HEK293 (cell line): ENCODE measurements at regions not wholly inside any gene's neighbourhood (a gene's known extent, or its start where the extent isn't known, plus 50 kb on each side); places are given as distances from the start of the nearest gene placed in this dataset.

Experiments
- MZF1 ChIP-seq: fragments of 450-650 bp; formaldehyde crosslinking; IDR thresholded peaks from 2 replicates; pipeline ENCODE4 v1.5.1; 2017; ENCODE audit warnings: missing biosample characterization, missing genetic modification characterization, borderline replicate concordance
- ZNF132 ChIP-seq: fragments of 450-650 bp; formaldehyde crosslinking; IDR thresholded peaks from 2 replicates; pipeline ENCODE4 v1.5.1; 2017; ENCODE audit warnings: missing biosample characterization, missing genetic modification characterization, borderline replicate concordance
- ZNF274 ChIP-seq, 2 experiments: fragments of 200-500 bp in 1 of 2; fragments of 450-650 bp in 1 of 2; sonication (Bioruptor generic) in 1 of 2; formaldehyde crosslinking in 1 of 2; IDR thresholded peaks; 2 replicates each; pipeline versions ENCODE4 v1.5.1 to v1.6.1; 2014 to 2016; ENCODE audit warnings: borderline replicate concordance in 1 of 2, inconsistent platforms in 1 of 2, low read length in 1 of 2, missing biosample characterization in 1 of 2, missing genetic modification characterization in 1 of 2
- ZNF311 ChIP-seq: fragments of 450-650 bp; formaldehyde crosslinking; IDR thresholded peaks from 2 replicates; pipeline ENCODE4 v1.5.1; 2017; ENCODE audit warnings: missing biosample characterization, missing genetic modification characterization, borderline replicate concordance
- ZNF600 ChIP-seq: fragments of 450-650 bp; formaldehyde crosslinking; IDR thresholded peaks from 2 replicates; pipeline ENCODE4 v1.5.1; 2016; ENCODE audit warnings: missing biosample characterization, missing genetic modification characterization
- ZNF629 ChIP-seq: fragments of 450-650 bp; formaldehyde crosslinking; IDR thresholded peaks from 2 replicates; pipeline ENCODE4 v1.5.1; 2017; ENCODE audit warnings: missing biosample characterization, missing genetic modification characterization
- TF ChIP-seq, protein P1 (sequence below): fragments of 450-650 bp; formaldehyde crosslinking; IDR thresholded peaks from 2 replicates; pipeline ENCODE4 v1.5.1; 2016; ENCODE audit warnings: missing biosample characterization, missing genetic modification characterization

DNA sequence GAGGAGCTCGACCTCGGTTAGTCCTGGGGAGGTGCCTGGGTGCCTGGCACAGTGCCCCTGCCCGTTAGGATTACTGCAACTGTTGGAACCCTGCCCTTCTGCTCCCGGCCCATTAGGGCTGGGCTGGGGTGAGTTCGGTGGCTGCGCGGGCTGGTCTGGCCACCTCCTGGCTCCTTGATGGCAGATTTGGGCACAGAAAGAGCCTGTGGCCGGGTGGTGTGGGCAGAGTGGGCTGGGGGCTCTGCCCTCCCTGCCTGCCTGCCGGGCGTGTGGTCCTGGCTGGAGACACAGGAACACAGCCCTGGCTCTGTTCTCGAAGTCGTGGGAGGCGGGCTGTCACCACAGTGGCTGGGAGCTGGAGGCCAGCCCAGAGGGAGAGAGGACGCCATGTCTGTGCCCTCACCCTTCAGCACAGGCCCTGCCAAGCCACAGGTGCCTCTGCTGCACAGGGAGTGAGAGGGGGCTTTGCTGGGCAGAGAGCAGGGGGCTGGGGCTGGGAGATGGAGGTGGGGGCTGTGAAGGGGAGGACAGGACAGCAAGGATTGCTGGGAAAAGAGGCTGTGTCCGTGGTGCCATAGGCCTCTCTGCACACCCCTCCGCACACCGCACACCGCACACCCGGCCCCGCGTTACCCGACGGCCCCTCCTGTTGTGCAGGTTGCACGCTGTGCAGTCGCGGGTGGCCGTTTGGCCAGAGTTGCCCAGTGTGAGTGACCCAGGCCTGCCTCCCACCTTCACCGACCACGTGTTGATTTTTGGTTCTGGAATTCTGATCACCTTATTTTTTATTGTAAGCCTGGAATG, 236.6 kb upstream of the GSE1 start:
- TF ChIP-seq, protein P1, sequence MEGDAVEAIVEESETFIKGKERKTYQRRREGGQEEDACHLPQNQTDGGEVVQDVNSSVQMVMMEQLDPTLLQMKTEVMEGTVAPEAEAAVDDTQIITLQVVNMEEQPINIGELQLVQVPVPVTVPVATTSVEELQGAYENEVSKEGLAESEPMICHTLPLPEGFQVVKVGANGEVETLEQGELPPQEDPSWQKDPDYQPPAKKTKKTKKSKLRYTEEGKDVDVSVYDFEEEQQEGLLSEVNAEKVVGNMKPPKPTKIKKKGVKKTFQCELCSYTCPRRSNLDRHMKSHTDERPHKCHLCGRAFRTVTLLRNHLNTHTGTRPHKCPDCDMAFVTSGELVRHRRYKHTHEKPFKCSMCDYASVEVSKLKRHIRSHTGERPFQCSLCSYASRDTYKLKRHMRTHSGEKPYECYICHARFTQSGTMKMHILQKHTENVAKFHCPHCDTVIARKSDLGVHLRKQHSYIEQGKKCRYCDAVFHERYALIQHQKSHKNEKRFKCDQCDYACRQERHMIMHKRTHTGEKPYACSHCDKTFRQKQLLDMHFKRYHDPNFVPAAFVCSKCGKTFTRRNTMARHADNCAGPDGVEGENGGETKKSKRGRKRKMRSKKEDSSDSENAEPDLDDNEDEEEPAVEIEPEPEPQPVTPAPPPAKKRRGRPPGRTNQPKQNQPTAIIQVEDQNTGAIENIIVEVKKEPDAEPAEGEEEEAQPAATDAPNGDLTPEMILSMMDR (tag by site-specific recombination) = no peak
- TF ChIP-seq ZNF132 (tag by site-specific recombination) (no peak), ZNF274 (IDR thresholded peaks at IDR 0.05; ENCODE audit: low read length) (no peak), ZNF274 (tag by site-specific recombination; IDR thresholded peaks at IDR 0.05; ENCODE audit: borderline replicate concordance) (no peak), MZF1 (no peak), ZNF629 (tag by site-specific recombination) (no peak), ZNF600 (tag by site-specific recombination) (no peak), ZNF311 (tag by site-specific recombination) (no peak)
